Breast epithelium (tissue), 4 donors: ENCODE measurements at regions not wholly inside any gene's neighbourhood (a gene's known extent, or its start where the extent isn't known, plus 50 kb on each side); places are given as distances from the start of the nearest gene placed in this dataset.

Source experiments
- DNase-seq, 2 donors: peaks; one replicate each; pipeline ENCODE4 v3.0.0-alpha.2; 2019; ENCODE audit warnings: low spot score in 2 of 2
- H3K27ac ChIP-seq, 2 donors: fragments of 200-600 bp; sonication (generic) in 1 of 2; one replicate each; pipeline ENCODE4 v1.5.1; 2016 to 2019; ENCODE audit warnings: mild to moderate bottlenecking in 1 of 2
- H3K27me3 ChIP-seq, 2 donors: fragments of 200-600 bp; sonication (generic) in 1 of 2; one replicate each; pipeline versions ENCODE4 v1.5.1 to v1.6.0; 2017 to 2019; ENCODE audit warnings: control low read depth in 1 of 2, mild to moderate bottlenecking in 1 of 2
- H3K36me3 ChIP-seq: fragments of 200-600 bp; one replicate; pipeline ENCODE4 v1.5.1; 2019
- H3K4me1 ChIP-seq, 2 donors: fragments of 200-600 bp; sonication (generic); one replicate each; pipeline ENCODE4 v1.5.1; 2016 to 2019; ENCODE audit warnings: control low read depth in 1 of 2
- H3K4me3 ChIP-seq, 3 donors: fragments of 200-600 bp; sonication (generic); 1 replicate in 2 of 3; 2 replicates in 1 of 3; pipeline ENCODE4 v1.5.1; 2016 to 2019; ENCODE audit warnings: mild to moderate bottlenecking in 3 of 3, moderate library complexity in 2 of 3
- H3K9me3 ChIP-seq, 2 donors: fragments of 200-600 bp; sonication (generic) in 1 of 2; one replicate each; pipeline ENCODE4 v1.5.1; 2016 to 2019; ENCODE audit warnings: control low read depth in 1 of 2
- CTCF ChIP-seq, 3 donors: fragments of 450-650 bp; IDR thresholded peaks; one replicate each; pipeline ENCODE4 v1.5.1; 2016 to 2017; ENCODE audit warnings: antibody characterized with exemption in 3 of 3, mild to moderate bottlenecking in 3 of 3, moderate library complexity in 3 of 3
- POLR2A ChIP-seq: fragments of 450-650 bp; IDR thresholded peaks from one replicate; pipeline ENCODE4 v1.6.1; 2016; ENCODE audit warnings: antibody characterized with exemption, mild to moderate bottlenecking, moderate library complexity
- POLR2AphosphoS5 ChIP-seq, 3 donors: sonication (generic); formaldehyde crosslinking; IDR thresholded peaks; one replicate each; pipeline ENCODE4 v1.6.1; 2017; ENCODE audit warnings: antibody characterized with exemption in 3 of 3
- intact Hi-C: fragments of 100-400 bp; cut with DNase I; formaldehyde crosslinking; loops from one replicate; pipeline ENCODE4 v1.15.1; 2023; ENCODE audit warnings: low total_unique reads

DNA sequence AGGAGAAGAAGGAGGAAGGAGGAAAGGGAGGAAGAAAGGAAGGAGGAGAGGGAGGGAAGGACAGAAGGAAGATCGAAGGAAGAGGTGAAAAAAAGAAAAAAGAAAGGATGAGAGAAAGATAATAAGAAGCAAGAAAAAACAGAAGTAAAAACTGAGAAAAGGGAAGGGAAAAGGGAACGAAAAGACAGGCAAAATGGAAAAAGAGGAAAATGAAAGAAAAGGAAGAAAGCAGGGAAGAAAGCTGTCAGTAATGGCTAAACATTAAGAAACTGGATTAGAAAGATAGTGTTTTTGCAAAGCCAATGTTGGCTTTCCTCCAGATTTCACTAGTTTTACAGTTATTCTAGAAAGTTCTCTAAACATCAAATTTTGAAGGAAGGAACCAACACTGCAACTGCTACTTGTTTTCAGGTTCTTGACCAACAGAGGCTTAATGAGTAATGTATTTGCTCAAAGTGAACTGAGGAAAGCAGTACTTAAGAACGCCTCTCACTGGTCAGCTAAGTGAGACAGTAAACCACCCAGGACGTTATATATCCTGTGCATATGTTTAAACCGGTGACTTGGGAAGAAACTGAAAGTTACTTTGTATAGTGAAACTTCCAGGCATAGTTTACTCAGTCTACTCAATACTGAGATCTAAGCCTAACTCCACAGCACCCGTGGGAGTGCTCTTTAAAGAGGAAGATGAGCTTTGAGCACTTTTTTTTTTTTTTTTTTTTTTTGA, 286.2 kb upstream of the TRIB2 start:
- no peaks in the 10 kb centered on the region for H3K27me3 ChIP-seq
- no peak overlapping the region for H3K27ac ChIP-seq
- H3K4me3 ChIP-seq = no peak overlapping the region
- no peaks in the 10 kb centered on the region for H3K9me3 ChIP-seq
- TF ChIP-seq CTCF (IDR thresholded peaks at IDR 0.05) (no peak), POLR2AphosphoS5 (IDR thresholded peaks at IDR 0.05) (no peak), POLR2A (no peak)
- H3K36me3 ChIP-seq = no peaks in the 10 kb centered on the region
- H3K4me1 ChIP-seq = no peaks in the 10 kb centered on the region
- DNase-seq = no peak
- intact Hi-C loops = no loop called here

DNA sequence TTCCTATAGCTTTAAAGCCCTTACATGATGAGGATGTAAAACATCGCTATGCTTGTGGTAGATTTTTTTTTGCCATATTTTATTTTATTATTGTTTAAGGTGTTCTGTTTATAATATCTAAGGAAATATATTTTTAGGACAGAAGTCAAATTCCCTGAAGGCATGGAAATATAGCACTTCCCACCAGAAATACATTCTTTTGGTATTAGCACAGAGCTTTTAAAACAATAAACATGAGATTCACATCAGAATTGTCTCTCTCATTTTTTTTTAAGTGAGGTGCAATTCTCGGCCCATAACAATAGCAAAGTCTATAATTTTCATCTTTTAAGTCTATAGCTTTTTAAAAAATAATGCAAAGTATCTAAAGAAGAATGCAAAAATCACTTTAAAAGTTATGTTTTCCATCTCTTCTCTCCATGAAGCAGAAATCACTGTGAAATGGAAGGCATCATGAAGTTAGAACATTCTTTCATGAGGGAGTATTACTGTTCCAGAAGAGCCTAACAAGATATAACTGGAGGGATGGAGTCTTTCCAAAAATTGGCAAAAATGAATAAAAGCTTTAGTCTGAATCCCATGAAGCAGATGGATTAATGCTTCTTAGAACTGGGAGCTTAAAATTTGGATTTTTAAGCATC, 283.6 kb upstream of the TRIB2 start:
- H3K27ac ChIP-seq = no peak overlapping the region
- H3K4me1 ChIP-seq = no peaks in the 10 kb centered on the region
- no peaks in the 10 kb centered on the region for H3K9me3 ChIP-seq
- intact Hi-C loops = no loop called here
- TF ChIP-seq POLR2AphosphoS5 (IDR thresholded peaks at IDR 0.05) = no peak
- DNase-seq = no peak
- H3K36me3 ChIP-seq = no peaks in the 10 kb centered on the region
- no peaks in the 10 kb centered on the region for H3K27me3 ChIP-seq
- H3K4me3 ChIP-seq = no peak overlapping the region

DNA sequence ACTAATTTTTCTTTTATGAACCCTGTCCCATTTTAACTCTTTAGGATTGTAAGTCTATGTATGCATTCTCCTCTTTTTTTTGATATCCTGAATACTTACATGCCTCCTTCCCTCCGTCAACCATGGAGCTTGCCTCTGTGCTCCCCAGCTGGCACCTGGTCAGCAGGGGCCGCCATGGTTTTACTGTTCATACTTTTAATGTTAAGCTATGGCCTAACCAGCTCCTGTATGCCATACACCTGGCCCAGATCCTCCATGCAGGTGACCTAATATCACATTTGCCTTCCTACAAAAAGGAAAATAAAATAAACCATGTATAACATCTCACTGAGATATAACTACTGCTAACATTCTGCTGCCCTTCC, 283.1 kb upstream of the TRIB2 start:
- Histone ChIP-seq H3K9me3 (no peaks in the 10 kb centered on the region), H3K36me3 (no peaks in the 10 kb centered on the region), H3K4me1 (no peaks in the 10 kb centered on the region), H3K27ac (no peak overlapping the region), H3K27me3 (no peaks in the 10 kb centered on the region), H3K4me3 (no peak overlapping the region)
- no peak for DNase-seq
- TF ChIP-seq CTCF (IDR thresholded peaks at IDR 0.05) = no peak
- no peak for TF ChIP-seq POLR2AphosphoS5 (IDR thresholded peaks at IDR 0.05)
- TF ChIP-seq POLR2A = no peak
- intact Hi-C loops = no loop called here

DNA sequence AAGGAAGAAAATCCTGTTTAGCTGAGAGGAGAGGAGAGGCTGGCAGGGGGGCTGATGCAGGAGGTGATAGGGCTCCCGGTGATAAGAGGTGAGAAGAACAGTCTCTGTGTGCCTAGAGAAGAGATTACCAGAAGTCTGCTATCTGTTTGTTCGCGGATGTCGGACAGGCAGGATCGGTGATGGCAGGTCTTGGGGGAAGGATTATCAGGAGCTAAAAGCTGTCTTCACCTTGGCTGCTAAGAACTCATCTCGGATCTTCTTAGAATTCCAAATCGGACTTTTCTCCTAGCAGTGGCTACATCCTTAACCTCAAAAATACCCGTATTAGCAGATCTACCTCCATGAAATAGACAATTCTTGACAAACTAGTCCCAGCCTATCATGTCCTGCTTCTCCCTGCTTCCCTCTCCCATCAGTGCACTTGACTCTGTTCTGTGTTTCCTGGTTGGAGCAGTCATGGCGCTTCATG, 282.1 kb upstream of the TRIB2 start:
- intact Hi-C loops = no loop called here

DNA sequence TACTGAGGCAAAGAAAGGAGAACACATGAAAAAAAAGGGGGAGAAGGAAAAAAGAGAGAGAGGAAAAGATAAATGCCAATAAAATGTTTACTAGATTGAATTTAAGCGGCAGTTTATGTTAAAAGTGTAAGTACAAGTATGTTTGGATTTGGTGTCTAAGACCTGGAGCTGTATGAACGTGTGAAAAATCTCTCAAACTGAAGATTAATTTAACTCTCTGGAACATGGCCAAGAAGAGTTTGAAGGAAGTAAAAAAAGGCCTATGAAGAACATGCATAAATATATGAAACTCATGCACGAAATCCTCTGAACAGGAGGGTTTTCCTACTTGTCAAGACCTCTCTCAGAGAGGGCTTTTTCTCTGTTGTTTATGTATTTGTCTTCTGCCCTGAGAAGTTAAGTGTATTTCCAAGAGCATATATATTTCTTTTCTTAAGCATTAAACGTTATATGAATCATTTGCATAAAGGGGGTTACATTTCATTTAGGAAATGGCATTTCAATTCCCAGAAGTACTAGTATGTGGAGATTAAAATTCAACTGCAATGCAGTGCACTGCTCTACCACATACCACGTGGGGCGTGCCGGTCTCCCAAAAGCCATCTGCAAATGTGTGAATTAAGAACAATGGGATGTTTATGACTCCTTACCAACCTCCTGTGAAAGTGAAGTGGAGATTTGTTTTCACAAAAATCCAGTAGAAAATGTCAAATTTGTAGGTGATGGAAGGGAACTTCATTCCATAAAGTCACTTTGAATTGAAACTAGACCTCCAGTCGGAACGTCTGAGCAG, 281.1 kb upstream of the TRIB2 start:
- intact Hi-C loops = no loop called here
- no peaks in the 10 kb centered on the region for H3K27me3 ChIP-seq
- H3K9me3 ChIP-seq = no peaks in the 10 kb centered on the region
- no peak overlapping the region for H3K4me3 ChIP-seq
- no peaks in the 10 kb centered on the region for H3K36me3 ChIP-seq
- no peak overlapping the region for H3K27ac ChIP-seq
- no peak for DNase-seq
- TF ChIP-seq POLR2A = no peak
- TF ChIP-seq CTCF (IDR thresholded peaks at IDR 0.05) = no peak
- no peak for TF ChIP-seq POLR2AphosphoS5 (IDR thresholded peaks at IDR 0.05)
- no peaks in the 10 kb centered on the region for H3K4me1 ChIP-seq

More for the DNA sequence above, 282.1 kb upstream of the TRIB2 start:
- no peak for DNase-seq
- TF ChIP-seq POLR2A (no peak), CTCF (IDR thresholded peaks at IDR 0.05) (no peak), POLR2AphosphoS5 (IDR thresholded peaks at IDR 0.05) (no peak)
- H3K27ac ChIP-seq = no peak overlapping the region
- H3K4me3 ChIP-seq = no peak overlapping the region
- no peaks in the 10 kb centered on the region for H3K4me1 ChIP-seq
- no peaks in the 10 kb centered on the region for H3K9me3 ChIP-seq
- H3K36me3 ChIP-seq = no peaks in the 10 kb centered on the region
- H3K27me3 ChIP-seq = no peaks in the 10 kb centered on the region
